GM23248 (cell line): ENCODE measurements at regions not wholly inside any gene's neighbourhood (a gene's known extent, or its start where the extent isn't known, plus 50 kb on each side); places are given as distances from the start of the nearest gene placed in this dataset.

Experiments used
- DNase-seq: peaks from one replicate; pipeline ENCODE4 v3.0.0-alpha.2; 2015
- H2AFZ ChIP-seq: fragments of 200-600 bp; sonication (generic); 2 replicates; pipeline ENCODE4 v1.6.1; 2016; ENCODE audit warnings: antibody characterized with exemption
- H3F3A ChIP-seq: fragments of 200-600 bp; sonication (generic); 2 replicates; pipeline ENCODE4 v1.6.1; 2016; ENCODE audit warnings: mild to moderate bottlenecking, antibody characterized with exemption, mixed run types; ENCODE audit not compliant: insufficient read depth
- H3K27ac ChIP-seq: fragments of 200-600 bp; sonication (generic); 2 replicates; pipeline ENCODE4 v1.5.1; 2016; ENCODE audit warnings: mild to moderate bottlenecking
- H3K27me3 ChIP-seq: fragments of 200-600 bp; sonication (generic); replicated peaks from 2 replicates; pipeline ENCODE4 v1.6.1; 2016; ENCODE audit warnings: mild to moderate bottlenecking; ENCODE audit not compliant: insufficient read depth
- H3K36me3 ChIP-seq: fragments of 200-600 bp; sonication (generic); 2 replicates; pipeline ENCODE4 v1.6.1; 2016; ENCODE audit warnings: low read depth, mild to moderate bottlenecking
- H3K4me1 ChIP-seq: fragments of 200-600 bp; sonication (generic); 2 replicates; pipeline ENCODE4 v1.6.1; 2016; ENCODE audit warnings: mild to moderate bottlenecking; ENCODE audit not compliant: insufficient read depth
- H3K4me2 ChIP-seq: fragments of 200-600 bp; sonication (generic); one replicate; pipeline ENCODE4 v1.6.1; 2016; ENCODE audit warnings: mild to moderate bottlenecking; ENCODE audit not compliant: unreplicated experiment
- H3K4me3 ChIP-seq: fragments of 200-600 bp; sonication (generic); 2 replicates; pipeline ENCODE4 v1.5.1; 2016; ENCODE audit warnings: mild to moderate bottlenecking
- H3K79me2 ChIP-seq: fragments of 200-600 bp; sonication (generic); 2 replicates; pipeline ENCODE4 v1.6.1; 2016; ENCODE audit warnings: mild to moderate bottlenecking; ENCODE audit not compliant: insufficient read depth
- H3K9ac ChIP-seq: fragments of 200-600 bp; sonication (generic); 2 replicates; pipeline ENCODE4 v1.6.1; 2016; ENCODE audit warnings: mild to moderate bottlenecking
- H3K9me2 ChIP-seq: fragments of 200-600 bp; sonication (generic); 2 replicates; pipeline ENCODE4 v1.6.1; 2016; ENCODE audit warnings: mixed run types, mild to moderate bottlenecking, moderate library complexity; ENCODE audit not compliant: insufficient read depth
- H3K9me3 ChIP-seq: fragments of 200-600 bp; sonication (generic); one replicate; pipeline ENCODE4 v1.6.1; 2017; ENCODE audit warnings: low read depth
- H4K20me1 ChIP-seq: fragments of 200-600 bp; sonication (generic); 2 replicates; pipeline ENCODE4 v1.6.0; 2016; ENCODE audit not compliant: insufficient read depth
- EZH2 ChIP-seq: fragments of 200-600 bp; sonication (generic); IDR thresholded peaks from 2 replicates; pipeline ENCODE4 v1.6.1; 2018; ENCODE audit warnings: antibody characterized with exemption, mild to moderate bottlenecking; ENCODE audit not compliant: insufficient read depth, poor library complexity, severe bottlenecking
- EZH2phosphoT487 ChIP-seq: fragments of 200-600 bp; sonication (generic); IDR thresholded peaks from 2 replicates; pipeline ENCODE4 v1.6.1; 2018; ENCODE audit warnings: antibody characterized with exemption, moderate library complexity, mild to moderate bottlenecking, low read depth; ENCODE audit not compliant: insufficient read depth
- WGBS, 2 experiments: methylation state at CpG; one replicate each; pipeline ENCODE4 v1.1.6; 2015 to 2017; ENCODE audit warnings: low lambda C conversion rate in 2 of 2, low coverage in 1 of 2; ENCODE audit errors: missing lambda C conversion rate in 2 of 2; 5-methylcytosine and 5-hydroxymethylcytosine counted together
- in situ Hi-C: fragments of 300-500 bp; cut with MboI; formaldehyde crosslinking; loops from 2 replicates; pipeline ENCODE4 v1.15.0; 2020

DNA sequence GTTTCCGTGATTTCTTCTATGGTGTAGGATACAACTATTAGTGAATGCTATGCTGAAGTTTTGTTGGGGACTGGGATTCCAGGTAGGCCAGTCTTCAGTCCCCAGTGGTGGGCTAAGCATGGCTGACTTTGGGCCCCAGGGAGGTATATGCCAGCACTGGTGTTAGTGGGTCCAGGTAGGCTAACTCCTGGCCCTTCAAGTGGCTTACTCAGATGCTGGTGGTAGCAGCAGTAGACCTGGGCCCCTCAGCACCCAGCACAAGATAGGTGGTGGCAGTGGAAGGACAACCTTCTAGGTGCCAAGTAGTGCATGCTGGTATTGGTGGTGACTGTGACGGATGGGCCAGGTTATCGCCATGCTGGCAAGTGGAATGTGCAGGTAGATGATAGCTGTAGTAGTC is 955.1 kb downstream of the TMTC2 start:
- Histone ChIP-seq H3K9me3 (no peaks in the 10 kb centered on the region), H4K20me1 (no peaks in the 10 kb centered on the region), H3F3A (no peaks in the 10 kb centered on the region), H2AFZ (no peak overlapping the region), H3K4me3 (no peak overlapping the region), H3K9ac (no peak overlapping the region), H3K9me2 (no peaks in the 10 kb centered on the region), H3K4me1 (no peaks in the 10 kb centered on the region), H3K27ac (no peak overlapping the region), H3K36me3 (no peaks in the 10 kb centered on the region), H3K4me2 (no peak overlapping the region), H3K79me2 (no peaks in the 10 kb centered on the region), H3K27me3 (no peaks in the 10 kb centered on the region)
- WGBS, 2 experiments, result 75 to 85% methylated on average over 3 of the region's 3 CpGs
- no peak for DNase-seq
- TF ChIP-seq EZH2phosphoT487 (no peak), EZH2 (no peak)
- in situ Hi-C loops, result no loop called here

DNA sequence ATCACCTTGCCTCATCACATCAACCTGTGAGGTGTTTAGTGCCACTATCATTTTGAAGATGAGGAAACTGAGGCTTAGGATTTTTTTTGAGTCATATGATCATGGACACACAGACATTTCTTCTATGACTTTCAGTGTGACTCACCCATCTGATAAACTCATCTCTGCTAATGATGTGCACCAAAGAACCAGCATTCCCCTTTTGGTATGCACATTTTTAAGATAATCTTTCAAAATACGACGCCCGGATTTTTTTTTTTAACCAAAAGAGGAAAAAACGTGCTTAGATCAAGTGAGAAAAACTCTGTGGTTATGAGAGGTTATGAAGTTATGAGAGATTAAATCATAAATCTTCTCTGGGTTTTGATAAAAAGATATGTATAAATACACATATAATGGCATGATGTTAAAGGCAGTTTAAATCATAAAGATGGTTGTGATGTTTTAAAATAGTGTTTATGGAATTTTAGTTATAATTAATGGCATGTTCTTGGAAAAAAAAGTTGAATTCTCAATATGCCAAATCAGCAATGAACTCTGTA is 948.1 kb downstream of the TMTC2 start:
- Histone ChIP-seq H2AFZ (no peak overlapping the region), H3K4me3 (no peak overlapping the region), H3K9me3 (no peaks in the 10 kb centered on the region), H3F3A (no peaks in the 10 kb centered on the region), H4K20me1 (no peaks in the 10 kb centered on the region), H3K9me2 (no peaks in the 10 kb centered on the region), H3K4me1 (no peaks in the 10 kb centered on the region), H3K27ac (no peak overlapping the region), H3K36me3 (no peaks in the 10 kb centered on the region), H3K4me2 (no peak overlapping the region), H3K27me3 (no peaks in the 10 kb centered on the region), H3K9ac (no peak overlapping the region), H3K79me2 (no peaks in the 10 kb centered on the region)
- TF ChIP-seq EZH2 (no peak), EZH2phosphoT487 (no peak)
- no peak for DNase-seq
- WGBS, 2 experiments, result 59 to 70% methylated on average over 4 of the region's 4 CpGs
- in situ Hi-C loops, result no loop called here

DNA sequence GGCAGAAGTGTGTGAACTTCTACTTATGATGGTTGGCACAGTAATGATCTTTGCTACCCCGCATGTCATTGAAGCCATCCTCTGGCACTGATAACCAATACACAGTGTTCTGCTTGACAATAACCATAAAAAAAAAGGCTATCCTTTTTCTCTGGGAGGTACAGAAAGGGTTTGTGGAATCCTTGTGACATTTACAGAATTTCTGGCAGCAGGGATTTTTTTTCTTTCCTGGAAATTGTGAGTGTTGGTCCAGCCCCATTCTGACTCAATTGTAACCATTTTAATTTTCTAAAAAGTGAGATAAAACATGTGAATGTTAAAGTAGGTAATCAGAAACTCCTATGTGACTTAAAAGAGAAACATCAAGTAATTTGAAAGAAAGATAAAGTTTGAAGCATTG is 943.8 kb downstream of the TMTC2 start:
- H3K9me2 ChIP-seq, result no peaks in the 10 kb centered on the region
- no peaks in the 10 kb centered on the region for H4K20me1 ChIP-seq
- no peak overlapping the region for H3K27ac ChIP-seq
- H3F3A ChIP-seq, result no peaks in the 10 kb centered on the region
- TF ChIP-seq EZH2, result no peak
- TF ChIP-seq EZH2phosphoT487, result no peak
- H3K4me2 ChIP-seq, result no peak overlapping the region
- H3K79me2 ChIP-seq, result no peaks in the 10 kb centered on the region
- WGBS, 2 experiments, result 0 to 8% methylated on average over 1 of the region's 1 CpG
- no peak overlapping the region for H2AFZ ChIP-seq
- no peaks in the 10 kb centered on the region for H3K27me3 ChIP-seq
- no peak for DNase-seq
- H3K9me3 ChIP-seq, result no peaks in the 10 kb centered on the region
- no peak overlapping the region for H3K9ac ChIP-seq
- H3K4me3 ChIP-seq, result no peak overlapping the region
- in situ Hi-C loops, result no loop called here
- H3K36me3 ChIP-seq, result no peaks in the 10 kb centered on the region
- no peaks in the 10 kb centered on the region for H3K4me1 ChIP-seq

DNA sequence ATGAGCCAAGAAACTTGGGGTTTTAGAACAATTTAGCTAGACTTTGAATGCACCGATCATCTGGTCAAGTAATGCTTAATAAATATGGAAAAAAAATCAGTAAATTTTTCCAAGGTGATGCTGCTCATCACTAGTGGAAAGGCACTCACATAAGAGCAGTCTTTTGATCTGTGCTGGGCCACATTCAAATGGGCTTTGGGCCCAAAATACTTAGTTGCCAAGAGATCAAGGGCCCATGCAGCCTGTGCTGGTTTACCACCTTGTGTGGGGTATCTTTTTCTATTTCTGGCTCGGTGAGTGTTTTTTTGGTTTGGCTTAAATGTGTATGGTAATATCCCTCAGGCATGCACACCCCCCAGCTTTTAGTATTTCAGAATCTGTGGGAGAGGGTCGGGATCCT is 943.2 kb downstream of the TMTC2 start:
- H4K20me1 ChIP-seq, result no peaks in the 10 kb centered on the region
- no peaks in the 10 kb centered on the region for H3F3A ChIP-seq
- H3K36me3 ChIP-seq, result no peaks in the 10 kb centered on the region
- WGBS, 2 experiments, result 1 to 2% methylated on average over 3 of the region's 3 CpGs
- H3K9me3 ChIP-seq, result no peaks in the 10 kb centered on the region
- no peaks in the 10 kb centered on the region for H3K9me2 ChIP-seq
- H2AFZ ChIP-seq, result no peak overlapping the region
- H3K27me3 ChIP-seq, result no peaks in the 10 kb centered on the region
- H3K9ac ChIP-seq, result no peak overlapping the region
- DNase-seq, result no peak
- H3K4me2 ChIP-seq, result no peak overlapping the region
- TF ChIP-seq EZH2phosphoT487 (no peak), EZH2 (no peak)
- in situ Hi-C loops, result no loop called here
- H3K27ac ChIP-seq, result no peak overlapping the region
- H3K4me3 ChIP-seq, result no peak overlapping the region
- H3K79me2 ChIP-seq, result no peaks in the 10 kb centered on the region
- no peaks in the 10 kb centered on the region for H3K4me1 ChIP-seq

DNA sequence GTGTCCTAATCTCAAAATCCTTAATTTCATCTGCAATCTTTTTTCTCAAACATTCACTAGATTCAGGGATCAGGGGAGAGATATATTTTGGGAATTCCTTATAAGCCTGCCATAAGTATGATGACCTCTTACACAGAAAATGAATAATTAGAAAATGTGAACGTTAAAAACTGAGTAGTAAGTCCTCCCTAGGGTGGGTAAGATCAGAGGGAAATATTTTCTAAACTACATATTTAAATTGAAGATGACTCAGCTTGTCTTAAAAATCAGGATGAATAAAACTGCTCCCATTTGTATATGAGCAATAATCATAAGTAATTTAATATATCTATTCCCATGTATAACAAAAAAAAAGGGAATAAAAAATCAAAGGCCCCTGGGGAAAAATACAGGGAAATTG is 935.5 kb downstream of the TMTC2 start:
- no peak overlapping the region for H2AFZ ChIP-seq
- WGBS, 2 experiments, result 0 to 9% methylated on average over 1 of the region's 1 CpG
- no peaks in the 10 kb centered on the region for H3K79me2 ChIP-seq
- in situ Hi-C loops, result no loop called here
- no peaks in the 10 kb centered on the region for H3K4me1 ChIP-seq
- no peaks in the 10 kb centered on the region for H3K36me3 ChIP-seq
- H4K20me1 ChIP-seq, result no peaks in the 10 kb centered on the region
- H3K4me3 ChIP-seq, result no peak overlapping the region
- no peaks in the 10 kb centered on the region for H3K9me3 ChIP-seq
- H3K4me2 ChIP-seq, result no peak overlapping the region
- no peaks in the 10 kb centered on the region for H3K27me3 ChIP-seq
- DNase-seq, result no peak
- H3F3A ChIP-seq, result no peaks in the 10 kb centered on the region
- no peak overlapping the region for H3K9ac ChIP-seq
- H3K9me2 ChIP-seq, result no peaks in the 10 kb centered on the region
- TF ChIP-seq EZH2phosphoT487 (no peak), EZH2 (no peak)
- no peak overlapping the region for H3K27ac ChIP-seq
